K562 (cell line): ENCODE measurements at regions not wholly inside any gene's neighbourhood (a gene's known extent, or its start where the extent isn't known, plus 50 kb on each side); places are given as distances from the start of the nearest gene placed in this dataset.

ENCODE experiments used
- ATAC-seq: fragments of 200-7000 bp; cut with Tn5 transposase; 3 replicates; pipeline ENCODE4 v1.9.1; 2020; ENCODE audit warnings: moderate library complexity
- BruUV-seq: library from RNA; stranded (reverse); fragments of 400-500 nt; replicated peaks from 2 replicates; lab custom pipeline; 2021; lab: Mats Ljungman, UMichigan
- CTCF ChIA-PET: fragments of 300-600 bp; formaldehyde crosslinking; extraction: SDS; loops from one replicate; lab custom pipeline; 2021; ENCODE audit warnings: low intra/inter-chr PET ratio; lab: Yijun Ruan, JAX
- POLR2A ChIA-PET: fragments of 300-600, 350-650 bp; sonication (Branson Sonifier 250); formaldehyde crosslinking; extraction: SDS; loops from one replicate; lab custom pipeline; 2021; ENCODE audit warnings: antibody characterized with exemption, inconsistent platforms; lab: Yijun Ruan, JAX
- DNase-seq, 4 experiments: peaks; one replicate each; pipeline versions ENCODE4 v3.0.0 to v3.0.0-alpha.2; 2011 to 2018; ENCODE audit warnings: low spot score in 3 of 4, mixed read lengths in 3 of 4; ENCODE audit errors: extremely low read depth in 1 of 4
- FAIRE-seq: peaks from 2 replicates; lab custom pipeline; 2011; peaks lifted over from hg19 to GRCh38; lab: Jason Lieb, UNC
- H2AFZ ChIP-seq: 2 replicates; pipeline ENCODE4 v1.6.0; 2011; ENCODE audit warnings: low read depth, low read length, control low read depth, inconsistent platforms
- H3K27ac ChIP-seq: fragments of 200-600 bp; 3 replicates; pipeline ENCODE4 v1.8.0; 2011; ENCODE audit warnings: low read depth, mild to moderate bottlenecking, control low read depth, inconsistent platforms, low read length, moderate library complexity, mixed read lengths; ENCODE audit errors: extremely low read depth
- H3K27me3 ChIP-seq, 2 experiments: fragments of 300-600 bp in 1 of 2; 2 replicates in 1 of 2; 3 replicates in 1 of 2; pipeline versions ENCODE4 v1.6.0 to v1.8.0; 2011; ENCODE audit warnings: inconsistent platforms in 2 of 2, low read length in 2 of 2, mild to moderate bottlenecking in 1 of 2, mixed read lengths in 1 of 2, moderate library complexity in 1 of 2; ENCODE audit not compliant: control insufficient read depth in 2 of 2, insufficient read depth in 2 of 2
- H3K36me3 ChIP-seq: fragments of 300-600 bp; 3 replicates; pipeline ENCODE4 v1.8.0; 2011; ENCODE audit warnings: mild to moderate bottlenecking, low read length, inconsistent platforms; ENCODE audit not compliant: control insufficient read depth, insufficient read depth
- H3K4me1 ChIP-seq, 2 experiments: fragments of 200-600 bp in 1 of 2; replicated peaks in 1 of 2; 2 replicates in 1 of 2; 3 replicates in 1 of 2; pipeline versions ENCODE4 v1.5.1 to v1.8.0; 2011; ENCODE audit warnings: inconsistent platforms in 2 of 2, low read length in 2 of 2, mild to moderate bottlenecking in 1 of 2, mixed read lengths in 1 of 2, moderate library complexity in 1 of 2; ENCODE audit not compliant: control insufficient read depth in 2 of 2, insufficient read depth in 2 of 2
- H3K4me2 ChIP-seq: 2 replicates; pipeline ENCODE4 v1.6.1; 2011; ENCODE audit warnings: low read length, control low read depth, inconsistent platforms, mixed read lengths; ENCODE audit not compliant: insufficient read depth
- H3K4me3 ChIP-seq: fragments of 200-600 bp; sonication (generic), shearing (Covaris generic); 2 replicates; pipeline ENCODE4 v1.5.1; 2016; ENCODE audit warnings: control low read depth, inconsistent platforms
- H3K79me2 ChIP-seq: fragments of 200-600 bp; 3 replicates; pipeline ENCODE4 v1.8.0; 2011; ENCODE audit warnings: low read length, inconsistent platforms; ENCODE audit not compliant: control insufficient read depth, insufficient read depth
- H3K9ac ChIP-seq, 2 experiments: 2 replicates each; pipeline versions ENCODE4 v1.6.0 to v1.6.1; 2011; ENCODE audit warnings: low read depth in 2 of 2, low read length in 2 of 2, control low read depth in 1 of 2, inconsistent platforms in 1 of 2, mild to moderate bottlenecking in 1 of 2, mixed read lengths in 1 of 2; ENCODE audit not compliant: insufficient read depth in 1 of 2
- H3K9me1 ChIP-seq: one replicate; pipeline ENCODE4 v1.6.0; 2011; ENCODE audit warnings: inconsistent platforms, mild to moderate bottlenecking, low read length, moderate library complexity; ENCODE audit not compliant: control insufficient read depth, insufficient read depth
- H3K9me3 ChIP-seq: replicated peaks from 2 replicates; pipeline ENCODE4 v1.5.1; 2011; ENCODE audit warnings: low read depth, low read length, inconsistent platforms; ENCODE audit not compliant: control insufficient read depth, insufficient read depth
- H4K20me1 ChIP-seq: replicated peaks from 2 replicates; pipeline ENCODE4 v1.6.1; 2011; ENCODE audit warnings: low read length, inconsistent platforms, mixed read lengths; ENCODE audit not compliant: control insufficient read depth, insufficient read depth
- CAMTA2 ChIP-seq: fragments of 250-450 bp; sonication (Bioruptor Pico); conservative IDR thresholded peaks from 2 replicates; pipeline ENCODE4 v1.5.1; 2022
- CBFA2T2 ChIP-seq: fragments of 450-650 bp; conservative IDR thresholded peaks from 2 replicates; pipeline ENCODE4 v1.6.1; 2017; ENCODE audit warnings: mild to moderate bottlenecking
- CC2D1A ChIP-seq: fragments of 450-650 bp; IDR thresholded peaks from 2 replicates; pipeline ENCODE4 v1.6.1; 2017; ENCODE audit warnings: mild to moderate bottlenecking
- ETV5 ChIP-seq: sonication (generic); formaldehyde crosslinking; IDR thresholded peaks from 2 replicates; pipeline ENCODE4 v1.4.0; 2020; ENCODE audit warnings: low read depth, mild to moderate bottlenecking, missing genetic modification reagents
- JUND ChIP-seq, 2 experiments: IDR thresholded peaks; 2 replicates in 1 of 2; 3 replicates in 1 of 2; pipeline ENCODE4 v1.6.1; 2011; ENCODE audit warnings: borderline replicate concordance in 2 of 2, low read depth in 2 of 2, low read length in 2 of 2, improper control_type of control experiment in 1 of 2, missing biosample characterization in 1 of 2, missing genetic modification characterization in 1 of 2, missing genetic modification reagents in 1 of 2
- MAFF ChIP-seq: IDR thresholded peaks from 2 replicates; pipeline ENCODE4 v1.6.1; 2012; ENCODE audit warnings: low read length, improper control_type of control experiment
- MEIS2 ChIP-seq: fragments of 450-650 bp; IDR thresholded peaks from 2 replicates; pipeline ENCODE4 v1.6.1; 2014; ENCODE audit warnings: mild to moderate bottlenecking; ENCODE audit not compliant: partially characterized antibody
- PHTF2 ChIP-seq: fragments of 250-450 bp; sonication (Bioruptor Pico); IDR thresholded peaks from 2 replicates; pipeline ENCODE4 v1.5.0; 2021; ENCODE audit warnings: mild to moderate bottlenecking
- PML ChIP-seq: IDR thresholded peaks from 2 replicates; pipeline ENCODE4 v1.6.1; 2012; ENCODE audit warnings: low read length, inconsistent platforms
- SMARCE1 ChIP-seq: fragments of 450-650 bp; IDR thresholded peaks from 2 replicates; pipeline ENCODE4 v1.7.1; 2016; ENCODE audit warnings: mild to moderate bottlenecking
- STAT5A ChIP-seq: IDR thresholded peaks from 2 replicates; pipeline ENCODE4 v1.6.1; 2012; ENCODE audit warnings: low read length, inconsistent platforms, borderline replicate concordance
- TCF7 ChIP-seq: sonication (generic); IDR thresholded peaks from 2 replicates; pipeline ENCODE4 v1.6.1; 2016; ENCODE audit warnings: antibody characterized with exemption, borderline replicate concordance
- ZBTB26 ChIP-seq: fragments of 450-650 bp; formaldehyde crosslinking; IDR thresholded peaks from 2 replicates; pipeline ENCODE4 v1.4.0; 2022; ENCODE audit warnings: missing genetic modification characterization
- ZNF224 ChIP-seq: sonication (generic); formaldehyde crosslinking; IDR thresholded peaks from 2 replicates; pipeline ENCODE4 v1.8.0; 2022; ENCODE audit warnings: mild to moderate bottlenecking, missing genetic modification reagents
- ZNF655 ChIP-seq: fragments of 250-450 bp; sonication (Bioruptor Pico); IDR thresholded peaks from 2 replicates; pipeline ENCODE4 v1.5.0; 2021
- WGBS: fragments of 100-300 bp; shearing (Covaris generic); methylation state at CpG from one replicate; pipeline ENCODE4 v1.1.6; 2016; ENCODE audit warnings: low coverage, mixed read lengths; ENCODE audit not compliant: insufficient coverage; ENCODE audit errors: missing lambda C conversion rate; 5-methylcytosine and 5-hydroxymethylcytosine counted together
- in situ Hi-C: fragments of 300-500 bp; cut with MboI; formaldehyde crosslinking; loops from 4 replicates; pipeline ENCODE4 v1.15.0; 2018; ENCODE audit warnings: inconsistent platforms, mixed read lengths
- intact Hi-C: fragments of 100-400 bp; cut with micrococcal nuclease; formaldehyde crosslinking; loops from 2 replicates; pipeline ENCODE4 v1.14.2; 2022
- TF ChIP-seq, protein P1 (sequence below): sonication (generic); formaldehyde crosslinking; IDR thresholded peaks from 2 replicates; pipeline ENCODE4 v1.8.1; 2023; ENCODE audit warnings: missing genetic modification reagents, mild to moderate bottlenecking, borderline replicate concordance
- TF ChIP-seq, protein P2 (sequence below): IDR thresholded peaks from 2 replicates; pipeline ENCODE4 v1.6.1; 2011; ENCODE audit not compliant: insufficient read length; ENCODE audit errors: extremely low read depth

- Histone ChIP-seq H3K4me1 (no peaks in the 10 kb centered on the region; a peak in 2 of 5 replicates), H3K9me1 (no peaks in the 10 kb centered on the region), H3K4me3 (no peak overlapping the region), H3K79me2 (no peaks in the 10 kb centered on the region), H3K9ac (no peak overlapping the region), H3K27ac (no peak overlapping the region), H3K27me3 (no peaks in the 10 kb centered on the region), H4K20me1 (no peaks in the 10 kb centered on the region), H3K4me2 (no peak overlapping the region), H3K9me3 (no peaks in the 10 kb centered on the region), H2AFZ (no peak overlapping the region), H3K36me3 (no peaks in the 10 kb centered on the region)
- ATAC-seq (no peak; the same call in 2 of the 3 replicates), FAIRE-seq (peak; percentile 15), DNase-seq (peak; percentile 10 to 29 (median 16))
- CTCF ChIA-PET = no interaction called here
- in situ Hi-C loops = no loop called here
- intact Hi-C loops = no loop called here
- WGBS = 3% methylated on average over 4 of the region's 4 CpGs
- POLR2A ChIA-PET = no interaction called here
- no TSS peak for BruUV-seq
- TF ChIP-seq CAMTA2 (CRISPR knock-in tag) (no peak), ETV5 (no peak), ZNF224 (CRISPR knock-in tag) (no peak), ZBTB26 (no peak), ZNF655 (CRISPR knock-in tag) (no peak), PML (peak; percentile 42; the same call in 1 of the 2 replicates), SMARCE1 (0 out of 2 replicates have a peak, but pooled peaks have one; percentile 35), JUND (IDR thresholded peaks at IDR 0.05; ENCODE audit: borderline replicate concordance, low read depth, low read length) (peak; percentile 75), JUND (tag; IDR thresholded peaks at IDR 0.05; ENCODE audit: borderline replicate concordance, low read depth, low read length) (no peak; the same call in 1 of the 3 replicates), PHTF2 (CRISPR knock-in tag) (no peak), CC2D1A (no peak), TCF7 (no peak), STAT5A (0 out of 2 replicates have a peak, but pooled peaks have one; percentile 14), MEIS2 (peak; percentile 81), CBFA2T2 (peak; percentile 47), MAFF (no peak)
- TF ChIP-seq, protein P1, sequence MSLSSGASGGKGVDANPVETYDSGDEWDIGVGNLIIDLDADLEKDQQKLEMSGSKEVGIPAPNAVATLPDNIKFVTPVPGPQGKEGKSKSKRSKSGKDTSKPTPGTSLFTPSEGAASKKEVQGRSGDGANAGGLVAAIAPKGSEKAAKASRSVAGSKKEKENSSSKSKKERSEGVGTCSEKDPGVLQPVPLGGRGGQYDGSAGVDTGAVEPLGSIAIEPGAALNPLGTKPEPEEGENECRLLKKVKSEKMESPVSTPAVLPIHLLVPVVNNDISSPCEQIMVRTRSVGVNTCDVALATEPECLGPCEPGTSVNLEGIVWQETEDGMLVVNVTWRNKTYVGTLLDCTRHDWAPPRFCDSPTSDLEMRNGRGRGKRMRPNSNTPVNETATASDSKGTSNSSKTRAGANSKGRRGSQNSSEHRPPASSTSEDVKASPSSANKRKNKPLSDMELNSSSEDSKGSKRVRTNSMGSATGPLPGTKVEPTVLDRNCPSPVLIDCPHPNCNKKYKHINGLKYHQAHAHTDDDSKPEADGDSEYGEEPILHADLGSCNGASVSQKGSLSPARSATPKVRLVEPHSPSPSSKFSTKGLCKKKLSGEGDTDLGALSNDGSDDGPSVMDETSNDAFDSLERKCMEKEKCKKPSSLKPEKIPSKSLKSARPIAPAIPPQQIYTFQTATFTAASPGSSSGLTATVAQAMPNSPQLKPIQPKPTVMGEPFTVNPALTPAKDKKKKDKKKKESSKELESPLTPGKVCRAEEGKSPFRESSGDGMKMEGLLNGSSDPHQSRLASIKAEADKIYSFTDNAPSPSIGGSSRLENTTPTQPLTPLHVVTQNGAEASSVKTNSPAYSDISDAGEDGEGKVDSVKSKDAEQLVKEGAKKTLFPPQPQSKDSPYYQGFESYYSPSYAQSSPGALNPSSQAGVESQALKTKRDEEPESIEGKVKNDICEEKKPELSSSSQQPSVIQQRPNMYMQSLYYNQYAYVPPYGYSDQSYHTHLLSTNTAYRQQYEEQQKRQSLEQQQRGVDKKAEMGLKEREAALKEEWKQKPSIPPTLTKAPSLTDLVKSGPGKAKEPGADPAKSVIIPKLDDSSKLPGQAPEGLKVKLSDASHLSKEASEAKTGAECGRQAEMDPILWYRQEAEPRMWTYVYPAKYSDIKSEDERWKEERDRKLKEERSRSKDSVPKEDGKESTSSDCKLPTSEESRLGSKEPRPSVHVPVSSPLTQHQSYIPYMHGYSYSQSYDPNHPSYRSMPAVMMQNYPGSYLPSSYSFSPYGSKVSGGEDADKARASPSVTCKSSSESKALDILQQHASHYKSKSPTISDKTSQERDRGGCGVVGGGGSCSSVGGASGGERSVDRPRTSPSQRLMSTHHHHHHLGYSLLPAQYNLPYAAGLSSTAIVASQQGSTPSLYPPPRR = no peak
- TF ChIP-seq, protein P2, sequence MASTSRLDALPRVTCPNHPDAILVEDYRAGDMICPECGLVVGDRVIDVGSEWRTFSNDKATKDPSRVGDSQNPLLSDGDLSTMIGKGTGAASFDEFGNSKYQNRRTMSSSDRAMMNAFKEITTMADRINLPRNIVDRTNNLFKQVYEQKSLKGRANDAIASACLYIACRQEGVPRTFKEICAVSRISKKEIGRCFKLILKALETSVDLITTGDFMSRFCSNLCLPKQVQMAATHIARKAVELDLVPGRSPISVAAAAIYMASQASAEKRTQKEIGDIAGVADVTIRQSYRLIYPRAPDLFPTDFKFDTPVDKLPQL = no peak
These were observed 113.3 kb downstream of the SCG2 start for GRCh38 chr2:223488814-223489213.
